ENCODE measurements at regions not wholly inside any gene's neighbourhood (a gene's known extent, or its start where the extent isn't known, plus 50 kb on each side); places are given as distances from the start of the nearest gene placed in this dataset.
"Not testable (repeated sequence)": the region's sequence is repeated elsewhere in the genome, so short reads cannot be mapped to it uniquely, and the experiment has no call there.

DNA sequence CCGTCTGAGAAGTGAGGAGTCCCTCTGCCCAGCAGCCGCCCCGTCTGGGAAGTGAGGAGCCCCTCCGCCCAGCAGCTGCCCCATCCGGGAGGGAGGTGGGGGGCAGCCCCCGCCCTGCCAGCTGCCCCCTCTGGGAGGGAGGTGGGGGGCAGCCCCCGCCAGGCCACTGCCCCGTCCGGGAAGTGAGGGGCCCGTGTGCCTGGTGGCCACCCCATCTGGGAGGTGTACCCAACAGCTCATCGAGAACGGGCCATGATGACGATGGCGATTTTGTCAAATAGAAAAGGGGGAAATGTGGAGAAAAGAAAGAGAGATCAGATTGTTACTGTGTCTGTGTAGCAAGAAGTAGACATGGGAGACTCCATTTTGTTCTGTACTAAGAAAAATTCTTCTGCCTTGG lies 208.8 kb downstream of the KDM5D start:
- not testable (repeated sequence) for DNase-seq (ENCODE audit: low read depth)

DNA sequence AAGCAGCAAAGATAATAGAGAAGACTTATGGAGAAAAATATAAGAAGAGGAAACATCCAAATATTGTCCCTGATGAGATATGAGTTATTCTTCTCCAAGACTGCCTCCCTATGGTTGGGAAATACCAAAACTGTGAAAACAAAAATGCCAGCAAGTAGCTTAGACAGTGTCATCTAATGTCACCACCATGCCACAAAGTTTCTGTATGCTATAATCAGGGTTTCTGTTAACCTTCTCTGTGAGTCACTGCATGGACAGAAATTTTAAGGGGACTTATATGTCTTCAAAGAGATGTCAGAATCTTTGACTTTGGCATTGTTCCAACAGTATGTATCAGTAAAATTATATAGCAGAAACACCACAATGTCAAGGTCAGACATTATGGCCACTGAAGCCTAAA lies 222.6 kb downstream of the KDM5D start:
- no peak for DNase-seq (ENCODE audit: low read depth)

DNA sequence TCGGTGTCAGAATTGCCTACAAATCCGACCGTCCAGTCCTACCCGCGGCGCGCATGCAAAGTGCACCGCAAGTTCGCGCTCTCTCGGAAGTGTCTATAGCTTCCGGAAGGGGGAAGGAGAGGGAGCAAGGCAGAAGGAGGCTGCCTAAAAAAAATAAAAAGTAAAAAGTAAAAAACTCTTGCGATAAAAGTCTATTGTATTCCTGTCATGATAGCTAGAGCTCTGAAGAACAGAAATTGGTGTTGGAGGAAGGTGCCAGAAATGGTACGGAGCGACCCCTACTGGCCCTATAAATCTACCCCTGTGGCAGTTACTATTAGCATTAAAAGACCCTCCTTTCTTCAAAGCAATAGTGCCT lies 241.5 kb downstream of the KDM5D start:
- peak; percentile 13 for DNase-seq (ENCODE audit: low read depth)

DNA sequence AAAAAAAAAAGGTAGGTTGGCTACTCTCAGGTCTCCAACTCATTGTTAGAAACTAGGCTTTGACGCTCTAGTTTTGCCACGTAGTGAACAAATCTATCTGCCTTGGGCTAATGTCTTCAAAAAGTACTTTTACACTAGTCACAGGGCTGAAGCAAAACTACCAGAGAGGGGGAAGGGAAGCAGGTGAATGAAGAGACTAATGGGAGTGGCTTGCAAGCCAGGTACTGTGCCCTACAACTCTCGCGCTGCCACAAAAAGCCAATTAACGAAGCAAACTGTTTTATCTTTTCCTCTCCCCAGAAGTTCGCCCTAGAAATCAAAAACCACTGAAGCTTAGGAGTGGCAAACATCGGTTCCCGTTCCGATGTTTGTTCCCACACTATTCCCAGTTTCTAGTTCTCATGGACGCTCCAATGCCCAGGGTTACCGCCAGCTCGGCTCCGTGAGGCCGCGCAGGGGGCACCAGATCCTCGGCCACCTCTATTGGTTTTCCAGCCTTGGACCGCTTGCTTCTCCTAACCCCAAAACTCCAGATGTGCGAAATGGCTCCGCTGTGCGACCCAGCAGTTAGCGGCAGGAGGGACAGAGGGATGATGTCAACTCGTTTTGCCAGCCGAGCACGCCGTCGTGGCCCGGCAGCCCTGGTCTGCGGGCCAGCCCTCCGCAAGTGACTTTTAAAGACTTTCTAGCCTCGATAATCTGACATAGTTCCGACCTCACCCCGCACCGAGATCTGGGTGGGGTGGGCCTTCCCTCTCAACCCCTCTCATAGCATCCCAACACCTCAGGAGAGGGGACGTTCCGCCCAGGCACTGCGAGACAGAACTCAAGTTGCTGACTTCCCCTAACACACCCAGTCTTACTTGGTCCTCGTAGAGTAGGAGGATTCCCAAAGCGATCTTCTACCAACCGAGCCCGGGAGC lies 242.1 kb downstream of the KDM5D start:
- DNase-seq (ENCODE audit: low read depth): no peak

DNA sequence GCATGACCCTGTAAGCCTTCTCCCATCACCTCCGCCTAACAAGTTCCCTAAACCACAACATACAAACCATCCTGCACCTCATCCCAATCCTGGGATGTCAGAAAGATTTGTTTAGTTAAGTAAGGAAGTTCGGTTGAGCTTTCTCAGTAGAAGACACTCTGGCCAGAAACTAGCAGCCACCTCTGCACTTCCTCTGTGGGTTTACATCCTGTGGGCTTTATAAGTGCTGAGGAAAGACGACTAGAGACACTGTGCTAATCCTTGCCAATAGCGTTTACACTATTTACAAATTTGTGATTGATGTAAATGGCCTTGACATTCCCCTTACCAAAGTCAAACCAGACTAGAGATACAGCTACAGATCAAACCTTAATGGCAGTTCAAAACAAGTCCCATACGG lies 246.0 kb downstream of the KDM5D start:
- DNase-seq (ENCODE audit: low read depth): no peak

DNA sequence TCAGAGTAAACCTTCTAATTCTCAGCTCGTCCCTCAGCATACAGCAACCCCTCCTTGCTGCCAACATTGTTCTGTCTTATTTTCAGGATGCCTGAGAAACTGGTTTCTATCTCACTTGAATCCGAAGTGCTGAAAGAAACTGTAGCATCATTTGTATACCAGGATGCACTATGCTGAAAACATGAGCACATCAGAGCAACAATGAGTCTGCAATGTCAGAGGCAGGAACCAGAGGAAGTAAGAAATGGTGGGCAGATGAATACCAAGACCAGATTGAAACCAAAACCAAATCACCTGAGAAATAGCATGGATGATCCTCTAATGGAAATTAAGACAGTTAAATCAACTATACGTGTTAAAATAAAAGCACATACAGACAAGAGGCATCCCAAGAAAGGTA lies 257.0 kb downstream of the KDM5D start:
- DNase-seq (ENCODE audit: low read depth): no peak

DNA sequence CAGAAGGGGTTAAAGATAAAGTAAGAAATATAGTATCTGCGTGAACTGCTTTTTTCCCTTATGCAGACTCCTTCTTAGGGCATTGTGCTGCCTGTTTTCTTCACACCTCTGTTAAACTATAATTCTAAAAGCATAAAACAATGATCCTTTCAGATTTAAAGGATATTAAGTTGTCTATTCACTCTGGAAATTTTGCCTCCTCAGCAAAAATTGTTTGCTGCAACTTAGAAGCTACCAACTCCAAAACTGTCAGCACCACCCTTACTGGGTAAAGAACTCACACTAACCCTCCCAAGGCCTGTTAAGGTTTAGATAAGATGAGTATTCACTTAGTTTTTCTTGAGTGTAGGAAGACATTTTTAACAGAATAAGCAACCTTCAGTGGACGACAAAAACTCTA lies 259.5 kb downstream of the KDM5D start:
- DNase-seq (ENCODE audit: low read depth): no peak

DNA sequence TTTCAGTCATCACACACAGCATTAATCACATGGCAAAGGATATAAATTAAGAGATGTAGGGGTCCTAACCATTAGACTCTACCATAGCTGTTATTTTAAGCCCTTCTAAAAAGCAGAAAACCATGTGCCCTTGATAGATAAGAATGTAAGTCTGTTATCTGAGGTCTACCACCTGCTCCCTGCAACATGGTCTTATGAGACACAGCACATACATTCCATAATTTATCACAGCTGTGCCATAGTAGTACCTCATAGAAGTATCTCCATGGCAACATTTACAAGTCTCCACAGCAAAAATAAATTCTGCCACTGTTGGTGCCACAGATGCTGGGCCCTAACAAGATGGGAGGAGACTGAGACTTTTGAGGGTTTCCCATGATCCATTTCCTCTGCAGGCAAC lies 265.4 kb downstream of the KDM5D start:
- no peak for DNase-seq (ENCODE audit: low read depth)

DNA sequence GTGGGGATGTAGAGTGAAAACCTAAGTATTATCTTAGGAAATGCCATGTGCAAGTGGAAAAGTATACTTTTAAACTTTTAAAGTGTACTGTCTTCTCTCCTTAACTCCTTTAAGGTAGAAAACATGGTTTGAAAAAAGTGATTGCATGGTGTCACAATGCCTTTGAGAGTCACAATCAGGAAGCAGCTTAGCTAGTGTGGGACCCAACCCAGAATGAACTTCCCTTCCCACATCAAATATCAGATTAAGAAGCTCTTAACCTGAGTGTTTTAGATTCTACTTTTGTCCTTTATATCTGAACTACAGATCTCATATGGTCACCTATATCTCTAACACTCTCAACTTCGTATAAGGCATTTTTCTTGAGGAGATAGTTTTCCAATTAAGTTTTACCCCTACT lies 266.6 kb downstream of the KDM5D start:
- DNase-seq (ENCODE audit: low read depth): no peak

DNA sequence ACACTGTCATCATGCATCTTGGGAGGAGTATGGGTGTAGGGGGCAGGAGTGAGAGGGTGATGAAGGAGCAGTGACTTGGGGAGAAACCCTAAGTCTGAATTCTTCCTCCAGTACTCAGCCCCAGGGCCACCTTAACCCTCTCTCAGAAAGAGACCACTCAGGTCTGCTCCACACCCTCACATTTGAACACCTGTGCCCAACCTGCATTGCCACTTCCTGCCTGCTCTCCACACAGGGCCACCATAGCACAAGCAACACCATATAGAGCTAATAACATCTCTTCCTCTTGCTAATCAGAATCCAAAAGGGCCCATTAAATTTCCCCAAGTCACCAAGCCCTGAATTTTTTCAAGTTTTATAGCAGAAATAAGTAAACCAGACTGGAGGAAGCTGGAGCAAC lies 278.7 kb downstream of the KDM5D start:
- no peak for DNase-seq (ENCODE audit: low read depth)

DNA sequence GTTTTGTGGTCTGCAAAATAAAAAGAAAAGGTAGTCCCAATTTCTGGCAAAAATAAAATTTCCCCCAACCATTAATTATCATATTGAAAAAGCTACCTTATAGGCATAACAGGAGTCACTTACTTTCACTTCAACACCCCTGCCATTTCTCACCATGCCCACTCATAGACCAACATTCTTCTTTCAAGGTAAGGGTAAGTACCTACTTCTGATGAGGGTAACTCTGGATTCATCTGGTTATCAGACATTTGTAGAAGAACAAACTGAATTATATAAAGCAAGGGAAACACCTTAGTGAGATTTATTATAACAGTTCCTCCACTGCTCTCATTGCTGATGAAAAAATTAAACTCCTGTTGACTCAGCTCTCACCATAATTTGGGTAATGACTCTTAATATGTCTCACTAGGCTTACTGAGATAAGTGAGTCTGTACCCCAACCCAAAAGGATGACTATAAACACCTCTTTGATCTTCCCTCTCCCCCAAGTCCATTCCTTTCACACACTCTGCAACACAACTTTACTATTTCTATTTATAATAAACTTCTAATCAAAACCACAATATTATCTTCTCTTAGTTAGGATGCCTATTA lies 287.6 kb downstream of the KDM5D start:
- DNase-seq (ENCODE audit: low read depth): no peak

DNA sequence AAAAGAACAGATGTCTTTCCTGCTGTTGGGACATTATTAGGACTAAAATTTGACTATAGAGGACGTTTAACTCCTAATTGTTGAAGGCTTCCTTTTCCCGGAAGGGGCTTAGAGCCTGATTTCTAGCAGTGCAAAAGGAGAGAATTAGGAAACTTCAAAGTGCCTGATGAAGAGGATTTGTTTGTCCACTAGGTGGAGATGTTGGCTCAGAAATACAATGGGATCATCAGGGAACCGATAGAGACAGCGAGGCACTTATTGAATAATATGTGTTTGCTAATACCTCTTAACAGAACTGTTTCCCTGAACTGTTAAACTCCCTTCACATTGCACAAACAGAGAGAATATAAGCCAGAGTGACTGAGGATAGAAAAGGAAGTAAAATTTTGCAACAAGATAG lies 311.5 kb downstream of the KDM5D start:
- no peak for DNase-seq (ENCODE audit: low read depth)

DNA sequence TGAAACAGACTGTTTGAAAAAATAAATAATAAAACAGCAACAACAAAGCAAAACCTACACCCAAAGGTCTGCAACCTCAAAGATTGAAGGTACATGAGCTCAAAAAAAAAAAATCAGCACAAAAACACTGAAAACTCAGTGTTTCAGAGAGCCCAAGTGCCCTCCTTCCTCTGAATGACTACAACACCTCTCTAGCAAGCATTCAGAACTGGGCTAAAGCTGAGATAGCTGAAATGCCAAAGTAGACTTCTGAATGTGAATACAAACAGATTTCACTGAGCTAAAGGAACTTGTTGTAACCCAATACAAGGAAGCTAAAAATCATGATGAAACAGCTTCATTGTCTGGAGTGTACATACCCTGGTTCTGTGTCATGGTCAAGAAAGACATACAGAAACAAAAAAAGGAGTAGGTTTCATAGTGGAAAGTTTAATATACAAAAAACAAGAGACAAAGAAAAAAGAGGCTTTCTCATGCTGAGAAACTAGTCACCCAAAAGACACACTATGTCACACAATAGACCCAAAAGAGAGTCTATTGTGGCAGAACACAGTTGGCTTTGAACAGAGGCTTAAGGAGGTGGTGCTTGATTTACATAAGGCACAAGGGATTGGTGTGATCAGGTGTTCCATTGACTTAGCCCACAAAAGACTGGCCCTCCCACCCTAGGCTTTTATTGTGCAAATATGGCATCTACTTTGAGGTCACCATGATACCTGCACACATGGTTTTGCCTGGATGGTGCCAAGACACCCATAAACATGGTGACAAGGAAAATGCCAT lies 316.6 kb downstream of the KDM5D start:
- no peak for DNase-seq (ENCODE audit: low read depth)

DNA sequence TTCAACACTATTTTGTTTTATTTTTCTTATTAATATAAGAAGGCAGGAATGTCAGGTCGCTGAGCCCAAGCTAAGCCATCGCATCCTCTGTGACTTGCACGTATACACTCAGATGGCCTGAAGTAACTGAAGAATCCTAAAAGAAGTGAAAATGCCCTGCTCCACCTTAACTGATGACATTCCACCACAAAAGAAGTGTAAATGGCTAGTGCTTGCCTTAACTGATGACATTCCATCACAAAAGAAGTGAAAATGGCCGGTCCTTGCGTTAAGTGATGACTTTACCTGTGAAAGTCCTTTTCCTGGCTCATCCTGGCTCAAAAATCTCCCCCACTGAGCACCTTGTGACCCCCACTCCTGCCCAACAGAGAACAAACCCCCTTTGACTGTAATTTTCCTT lies 317.3 kb downstream of the KDM5D start:
- not testable (repeated sequence) for DNase-seq (ENCODE audit: low read depth)

DNA sequence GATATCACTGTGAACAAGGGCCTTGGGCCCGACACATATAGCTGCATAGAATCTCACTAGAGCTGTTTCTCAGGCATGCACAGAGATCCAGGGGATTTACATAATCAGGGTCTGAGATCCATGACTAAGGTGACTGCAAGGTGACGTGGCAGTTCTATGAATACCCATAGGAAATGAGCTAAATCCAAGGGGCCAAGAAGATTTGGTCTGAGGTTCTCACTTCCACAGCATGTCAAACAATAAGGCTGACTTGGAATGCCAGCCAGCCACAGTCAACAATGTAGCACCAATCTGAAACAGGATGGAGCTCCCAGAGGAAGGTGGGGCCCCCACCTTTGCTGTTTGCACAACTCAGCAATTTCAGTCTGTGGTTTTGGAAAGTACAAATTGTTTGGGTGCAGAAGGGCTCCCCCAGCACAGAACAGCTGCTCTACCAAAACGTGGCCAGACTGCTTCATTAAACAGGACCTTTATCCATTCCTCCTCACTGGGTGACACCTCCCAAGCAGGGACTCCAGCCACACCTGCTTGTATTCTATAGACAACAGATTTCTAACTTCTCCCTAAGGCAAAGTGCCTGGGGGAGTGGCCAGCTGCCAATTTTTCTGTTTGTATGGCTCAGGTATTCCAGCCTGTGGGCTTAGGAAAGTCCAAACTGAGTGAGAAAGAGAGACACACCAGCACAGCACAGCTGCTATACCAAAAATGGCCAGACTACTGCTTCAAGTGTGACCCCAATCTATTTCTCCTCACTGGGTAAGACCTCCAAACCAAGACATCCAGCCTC lies 333.4 kb downstream of the KDM5D start:
- no peak for DNase-seq (ENCODE audit: low read depth)

DNA sequence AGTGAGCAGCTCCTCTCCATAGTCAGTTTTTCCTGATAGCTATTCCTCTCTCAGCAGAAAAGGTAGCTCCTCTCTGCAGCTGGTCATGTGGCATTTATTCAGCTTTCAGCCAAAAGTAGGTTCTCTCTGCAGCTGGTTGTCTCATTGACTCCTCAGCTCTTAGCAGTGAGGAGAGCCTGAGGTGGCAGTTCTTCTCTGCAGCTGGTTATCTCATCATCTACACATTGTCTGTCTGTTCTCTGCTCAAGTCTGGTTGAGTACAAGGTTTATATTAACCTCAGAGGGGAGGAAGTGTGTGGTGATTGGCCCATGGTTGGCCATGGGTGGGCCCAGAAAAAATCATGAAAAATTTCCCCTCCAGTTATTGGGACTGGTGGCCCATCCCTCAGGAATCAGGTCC lies 338.3 kb downstream of the KDM5D start:
- no peak for DNase-seq (ENCODE audit: low read depth)

DNA sequence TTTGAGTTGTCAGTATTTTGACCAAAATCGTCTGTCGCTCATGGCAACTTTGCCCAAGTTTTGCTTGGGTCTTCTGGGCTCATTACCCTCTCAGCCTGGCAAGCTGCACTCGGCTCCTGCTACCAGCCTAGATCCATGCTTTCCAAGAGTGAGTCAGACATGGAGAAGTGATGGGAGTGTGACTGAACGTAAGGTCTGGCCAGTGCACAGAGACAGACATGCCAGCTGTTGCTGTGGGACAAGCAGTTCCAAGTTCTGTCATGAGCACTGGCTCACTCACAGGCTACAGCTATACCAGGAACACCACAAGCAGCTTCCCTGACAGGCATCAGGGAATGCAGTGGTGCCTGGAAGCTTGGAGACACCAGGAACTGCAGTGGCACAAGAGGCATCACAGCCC lies 338.9 kb downstream of the KDM5D start:
- no peak for DNase-seq (ENCODE audit: low read depth)

DNA sequence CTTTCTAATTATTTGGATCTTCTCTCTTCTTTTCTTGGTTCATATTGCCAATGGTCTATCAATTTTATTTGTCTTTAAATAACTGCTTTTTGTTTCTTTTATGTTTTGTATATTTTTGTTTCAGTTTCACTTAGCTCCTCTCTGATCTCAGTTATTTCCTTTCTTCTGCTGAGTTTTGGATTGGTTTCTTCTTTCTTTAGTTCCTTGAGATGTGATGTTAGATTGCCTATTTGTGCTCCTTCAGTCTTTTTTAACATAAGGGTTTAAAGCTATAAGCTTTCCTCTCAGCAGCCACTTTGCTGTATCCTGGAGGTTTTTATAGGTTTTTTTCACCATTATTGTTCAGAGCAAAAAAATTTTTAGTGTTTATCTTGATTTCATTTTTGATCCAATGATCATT lies 351.6 kb downstream of the KDM5D start:
- DNase-seq (ENCODE audit: low read depth): no peak

DNA sequence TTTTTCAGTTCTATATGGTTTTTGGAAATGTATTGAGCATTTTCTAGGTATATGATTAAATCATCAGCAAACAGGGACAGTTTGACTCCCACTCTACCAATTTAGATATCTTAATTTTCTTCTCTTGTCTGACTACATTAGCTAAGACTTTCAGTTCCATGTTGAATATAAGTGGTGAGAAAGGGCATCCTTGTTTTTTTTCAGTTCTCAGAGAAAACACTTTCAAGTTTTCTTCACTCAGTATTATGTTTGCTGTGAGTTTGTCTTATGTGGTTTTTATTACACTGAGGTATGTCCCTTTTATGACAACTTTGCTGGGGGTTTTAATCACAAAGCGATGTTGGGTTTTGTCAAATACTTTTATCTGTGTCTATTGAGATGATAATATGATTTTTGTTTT lies 352.6 kb downstream of the KDM5D start:
- no peak for DNase-seq (ENCODE audit: low read depth)

DNA sequence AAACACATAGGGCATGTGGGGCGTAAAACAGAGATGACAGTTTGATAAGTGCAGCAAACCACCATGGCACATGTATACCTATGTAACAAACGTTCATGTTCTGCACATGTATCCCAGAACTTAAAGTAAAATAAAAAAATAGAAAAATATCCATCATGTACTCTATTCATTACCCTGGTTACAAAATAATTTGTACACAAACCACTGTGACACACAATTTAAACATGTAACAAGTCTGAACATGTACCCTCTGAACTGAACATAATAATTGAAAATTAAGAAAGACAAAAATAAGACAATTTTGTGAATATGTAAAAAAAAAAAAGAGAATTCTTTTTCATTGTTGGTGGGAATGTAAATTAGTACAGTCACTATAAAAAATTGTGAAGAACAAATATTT lies 379.2 kb downstream of the KDM5D start:
- DNase-seq (ENCODE audit: low read depth): no peak

DNA sequence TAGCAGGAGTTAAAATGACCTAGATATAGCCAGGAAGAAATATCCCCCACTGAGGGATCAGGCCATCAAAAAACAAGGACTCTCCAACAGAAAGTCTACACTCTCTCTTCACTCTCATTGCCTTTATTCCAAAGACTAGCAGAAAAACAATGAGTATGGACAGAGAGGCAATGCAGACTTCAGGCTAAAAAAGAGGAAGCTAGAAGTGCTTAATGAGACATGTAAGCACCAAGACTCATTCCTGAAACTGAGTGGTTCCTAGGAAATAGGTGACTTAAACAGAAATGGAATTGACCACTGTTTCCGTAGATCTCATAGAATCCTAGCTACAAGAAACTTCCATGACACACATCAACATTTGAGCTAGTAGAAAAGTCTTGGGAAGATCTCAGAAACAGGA lies 387.3 kb downstream of the KDM5D start:
- DNase-seq (ENCODE audit: low read depth): no peak

DNA sequence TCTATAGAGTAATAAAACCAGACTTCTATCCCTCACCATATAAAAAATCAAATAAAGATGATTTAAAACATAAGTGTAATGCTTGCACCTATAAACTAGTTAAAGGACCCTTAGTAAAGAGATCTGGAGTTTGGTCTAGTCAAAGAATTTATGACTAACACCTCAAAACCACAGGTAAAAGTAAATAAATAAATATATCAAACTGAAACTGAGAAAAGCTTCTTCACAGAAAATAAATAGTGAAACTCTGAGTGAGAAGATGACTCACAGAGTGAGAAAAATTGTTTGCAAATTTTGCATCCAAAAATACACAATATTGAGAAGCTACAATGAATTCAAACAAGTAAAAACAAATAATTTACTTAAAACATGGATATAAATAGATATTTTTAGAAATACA lies 387.8 kb downstream of the KDM5D start:
- DNase-seq (ENCODE audit: low read depth): no peak

DNA sequence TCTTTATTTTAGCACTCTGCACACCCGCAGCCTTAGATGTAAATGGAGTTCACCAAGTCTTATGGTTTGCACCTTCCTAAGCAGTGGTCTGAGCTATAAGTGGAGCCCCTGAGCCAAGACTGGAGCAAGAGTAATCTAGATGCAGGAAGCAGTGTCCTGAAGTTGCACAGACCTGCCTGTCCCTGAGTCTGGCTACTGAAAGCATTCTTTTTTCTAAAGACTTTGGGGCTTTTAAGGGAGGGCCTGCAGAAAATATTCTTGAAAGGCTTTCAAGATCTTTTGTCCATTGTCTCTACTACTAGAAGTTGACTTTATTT lies 389.7 kb downstream of the KDM5D start:
- DNase-seq (ENCODE audit: low read depth): no peak
